ENCODE measurements at regions not wholly inside any gene's neighbourhood (a gene's known extent, or its start where the extent isn't known, plus 50 kb on each side); places are given as distances from the start of the nearest gene placed in this dataset.

DNA sequence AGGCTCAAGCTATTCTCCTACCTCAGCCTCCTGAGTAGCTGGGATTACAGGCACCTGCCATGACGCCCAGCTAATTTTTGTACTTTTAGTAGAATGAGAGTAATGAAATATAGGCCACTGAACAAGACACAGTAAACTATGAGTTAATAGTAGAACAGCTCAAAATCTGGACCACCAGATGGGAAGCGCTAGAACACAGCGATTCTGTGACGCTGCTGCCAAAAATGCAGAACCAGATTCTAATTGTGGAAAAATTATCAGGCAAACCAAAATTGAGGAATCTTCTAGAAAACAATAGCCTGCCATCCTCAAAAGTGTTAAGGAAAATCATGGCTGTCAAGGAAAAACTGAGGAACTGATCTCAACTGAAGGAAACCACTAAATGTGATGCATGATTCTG is 111.4 kb upstream of the TIAM1 start:
- no peak overlapping the region for H3K4me3 ChIP-seq
- ChIA-PET POLR2A (no interaction called here), CTCF (ENCODE audit: low intra/inter-chr PET ratio) (no interaction called here)
- no peaks in the 10 kb centered on the region for H3K79me2 ChIP-seq (ENCODE audit: control insufficient read depth, insufficient read depth, low read length)
- intact Hi-C loops (cut with micrococcal nuclease), result loop anchor here (5.0 kb wide), 1 partner anchor 127 kb away; no protein-coding TSS in a partner anchor
- H3K9me1 ChIP-seq (ENCODE audit: control insufficient read depth, insufficient read depth, low read length), result peaks cover 4% of the 10 kb centered on the region
- DNase-seq (ENCODE audit: extremely low read depth in 1 of 4, low spot score in 3 of 4), result no peak
- no peaks in the 10 kb centered on the region for H3K9me3 ChIP-seq (replicated peaks; ENCODE audit: control insufficient read depth, insufficient read depth, low read depth, low read length)
- BruUV-seq (replicated peaks), result no TSS peak
- H3K4me2 ChIP-seq (ENCODE audit: insufficient read depth, low read length), result no peak overlapping the region
- ATAC-seq, result no peak
- no peaks in the 10 kb centered on the region for H3K4me1 ChIP-seq (replicated peaks in 1 of 2; ENCODE audit: control insufficient read depth in 2 of 2, insufficient read depth in 2 of 2, low read length in 2 of 2)
- TF ChIP-seq POLR2AphosphoS5 (IDR thresholded peaks at IDR 0.05; ENCODE audit: control insufficient read depth, insufficient read depth, low read depth, low read length) (no peak), ZNF174 (CRISPR knock-in tag; IDR thresholded peaks at IDR 0.05) (no peak), ESRRA (IDR thresholded peaks at IDR 0.05; ENCODE audit: borderline replicate concordance, low read depth) (no peak), MCM2 (IDR thresholded peaks at IDR 0.05; ENCODE audit: low read depth) (no peak), CHD4 (IDR thresholded peaks at IDR 0.05; ENCODE audit: insufficient read depth, insufficient replicate concordance, low read depth, low read length, poor library complexity, severe bottlenecking) (no peak), E2F3 (CRISPR knock-in tag; IDR thresholded peaks at IDR 0.05) (no peak)
- FAIRE-seq, result no peak
- no peak overlapping the region for H3K27ac ChIP-seq (ENCODE audit: extremely low read depth, low read depth, low read length)
- WGBS (ENCODE audit: insufficient coverage, low coverage, missing lambda C conversion rate), result 2% methylated on average over 4 of the region's 4 CpGs
- no peaks in the 10 kb centered on the region for H3K36me3 ChIP-seq (ENCODE audit: control insufficient read depth, insufficient read depth, low read length)
- no peaks in the 10 kb centered on the region; the same call in 1 of the 2 replicates for H4K20me1 ChIP-seq (replicated peaks; ENCODE audit: control insufficient read depth, insufficient read depth, low read length)
- no peak overlapping the region for H3K9ac ChIP-seq (ENCODE audit: insufficient read depth in 1 of 2, low read depth in 2 of 2, low read length in 2 of 2)
- H3K27me3 ChIP-seq (ENCODE audit: control insufficient read depth in 2 of 2, insufficient read depth in 2 of 2, low read length in 2 of 2), result peaks cover 6 to 15% of the 10 kb centered on the region in 2 experiments; a peak in 3 of 5 replicates
- in situ Hi-C loops (cut with MboI), result no loop called here
- no peak overlapping the region for H2AFZ ChIP-seq (ENCODE audit: low read depth, low read length)

DNA sequence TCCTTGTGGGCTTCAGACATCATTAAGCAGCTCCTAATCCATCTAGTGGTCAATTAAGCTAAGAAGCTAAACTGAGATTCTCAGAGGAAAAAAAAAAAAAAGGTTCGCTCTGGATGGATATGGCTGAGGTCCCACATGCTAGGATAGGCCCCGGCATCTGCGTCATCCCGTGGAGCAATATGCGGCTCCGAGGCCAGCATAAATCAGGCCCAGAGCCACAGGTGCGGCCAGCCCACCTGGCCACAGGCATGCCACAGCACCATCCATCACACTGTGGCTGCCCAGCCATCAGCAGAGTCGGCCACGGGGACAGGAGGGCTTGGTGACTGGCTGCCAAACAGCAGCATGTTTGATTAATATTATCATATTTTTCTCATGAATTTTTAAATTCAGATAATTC is 106.9 kb upstream of the TIAM1 start:
- in situ Hi-C loops (cut with MboI), result no loop called here
- FAIRE-seq, result no peak
- peaks cover 4 to 10% of the 10 kb centered on the region in 2 experiments; a peak in 2 of 5 replicates for H3K27me3 ChIP-seq (ENCODE audit: control insufficient read depth in 2 of 2, insufficient read depth in 2 of 2, low read length in 2 of 2)
- 0% methylated on average over 9 of the region's 9 CpGs for WGBS (ENCODE audit: insufficient coverage, low coverage, missing lambda C conversion rate)
- H4K20me1 ChIP-seq (replicated peaks; ENCODE audit: control insufficient read depth, insufficient read depth, low read length), result no peaks in the 10 kb centered on the region
- no peak overlapping the region for H3K27ac ChIP-seq (ENCODE audit: extremely low read depth, low read depth, low read length)
- H3K9me1 ChIP-seq (ENCODE audit: control insufficient read depth, insufficient read depth, low read length), result peaks cover 4% of the 10 kb centered on the region
- CTCF ChIA-PET (ENCODE audit: low intra/inter-chr PET ratio), result no interaction called here
- H3K9me3 ChIP-seq (replicated peaks; ENCODE audit: control insufficient read depth, insufficient read depth, low read depth, low read length), result no peaks in the 10 kb centered on the region
- H3K9ac ChIP-seq (ENCODE audit: insufficient read depth in 1 of 2, low read depth in 2 of 2, low read length in 2 of 2), result no peak overlapping the region
- H2AFZ ChIP-seq (ENCODE audit: low read depth, low read length), result no peak overlapping the region
- H3K4me3 ChIP-seq, result no peak overlapping the region
- DNase-seq (ENCODE audit: extremely low read depth in 1 of 4, low spot score in 3 of 4), result no peak
- POLR2A ChIA-PET, result no interaction called here
- no peaks in the 10 kb centered on the region for H3K79me2 ChIP-seq (ENCODE audit: control insufficient read depth, insufficient read depth, low read length)
- no peak for ATAC-seq
- intact Hi-C loops (cut with micrococcal nuclease), result no loop called here
- BruUV-seq (replicated peaks), result no TSS peak
- no peaks in the 10 kb centered on the region for H3K4me1 ChIP-seq (replicated peaks in 1 of 2; ENCODE audit: control insufficient read depth in 2 of 2, insufficient read depth in 2 of 2, low read length in 2 of 2)
- H3K36me3 ChIP-seq (ENCODE audit: control insufficient read depth, insufficient read depth, low read length), result no peaks in the 10 kb centered on the region
- no peak overlapping the region for H3K4me2 ChIP-seq (ENCODE audit: insufficient read depth, low read length)
- no peak for TF ChIP-seq ZNF239 (CRISPR knock-in tag; IDR thresholded peaks at IDR 0.05)
- TF ChIP-seq CBX5 (IDR thresholded peaks at IDR 0.05; ENCODE audit: borderline replicate concordance, low read depth), result no peak
- no peak for TF ChIP-seq ZNF282 (CRISPR knock-in tag; IDR thresholded peaks at IDR 0.05)
- TF ChIP-seq, protein P1, sequence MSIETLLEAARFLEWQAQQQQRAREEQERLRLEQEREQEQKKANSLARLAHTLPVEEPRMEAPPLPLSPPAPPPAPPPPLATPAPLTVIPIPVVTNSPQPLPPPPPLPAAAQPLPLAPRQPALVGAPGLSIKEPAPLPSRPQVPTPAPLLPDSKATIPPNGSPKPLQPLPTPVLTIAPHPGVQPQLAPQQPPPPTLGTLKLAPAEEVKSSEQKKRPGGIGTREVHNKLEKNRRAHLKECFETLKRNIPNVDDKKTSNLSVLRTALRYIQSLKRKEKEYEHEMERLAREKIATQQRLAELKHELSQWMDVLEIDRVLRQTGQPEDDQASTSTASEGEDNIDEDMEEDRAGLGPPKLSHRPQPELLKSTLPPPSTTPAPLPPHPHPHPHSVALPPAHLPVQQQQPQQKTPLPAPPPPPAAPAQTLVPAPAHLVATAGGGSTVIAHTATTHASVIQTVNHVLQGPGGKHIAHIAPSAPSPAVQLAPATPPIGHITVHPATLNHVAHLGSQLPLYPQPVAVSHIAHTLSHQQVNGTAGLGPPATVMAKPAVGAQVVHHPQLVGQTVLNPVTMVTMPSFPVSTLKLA (conservative IDR thresholded peaks at IDR 0.05), result no peak
- no peak for TF ChIP-seq ZNF764 (CRISPR knock-in tag; IDR thresholded peaks at IDR 0.05; ENCODE audit: low read depth)
- TF ChIP-seq, protein P2, sequence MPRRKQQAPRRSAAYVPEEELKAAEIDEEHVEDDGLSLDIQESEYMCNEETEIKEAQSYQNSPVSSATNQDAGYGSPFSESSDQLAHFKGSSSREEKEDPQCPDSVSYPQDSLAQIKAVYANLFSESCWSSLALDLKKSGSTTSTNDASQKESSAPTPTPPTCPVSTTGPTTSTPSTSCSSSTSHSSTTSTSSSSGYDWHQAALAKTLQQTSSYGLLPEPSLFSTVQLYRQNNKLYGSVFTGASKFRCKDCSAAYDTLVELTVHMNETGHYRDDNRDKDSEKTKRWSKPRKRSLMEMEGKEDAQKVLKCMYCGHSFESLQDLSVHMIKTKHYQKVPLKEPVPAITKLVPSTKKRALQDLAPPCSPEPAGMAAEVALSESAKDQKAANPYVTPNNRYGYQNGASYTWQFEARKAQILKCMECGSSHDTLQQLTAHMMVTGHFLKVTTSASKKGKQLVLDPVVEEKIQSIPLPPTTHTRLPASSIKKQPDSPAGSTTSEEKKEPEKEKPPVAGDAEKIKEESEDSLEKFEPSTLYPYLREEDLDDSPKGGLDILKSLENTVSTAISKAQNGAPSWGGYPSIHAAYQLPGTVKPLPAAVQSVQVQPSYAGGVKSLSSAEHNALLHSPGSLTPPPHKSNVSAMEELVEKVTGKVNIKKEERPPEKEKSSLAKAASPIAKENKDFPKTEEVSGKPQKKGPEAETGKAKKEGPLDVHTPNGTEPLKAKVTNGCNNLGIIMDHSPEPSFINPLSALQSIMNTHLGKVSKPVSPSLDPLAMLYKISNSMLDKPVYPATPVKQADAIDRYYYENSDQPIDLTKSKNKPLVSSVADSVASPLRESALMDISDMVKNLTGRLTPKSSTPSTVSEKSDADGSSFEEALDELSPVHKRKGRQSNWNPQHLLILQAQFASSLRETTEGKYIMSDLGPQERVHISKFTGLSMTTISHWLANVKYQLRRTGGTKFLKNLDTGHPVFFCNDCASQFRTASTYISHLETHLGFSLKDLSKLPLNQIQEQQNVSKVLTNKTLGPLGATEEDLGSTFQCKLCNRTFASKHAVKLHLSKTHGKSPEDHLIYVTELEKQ (CRISPR knock-in tag; IDR thresholded peaks at IDR 0.05), result no peak
- no peak for TF ChIP-seq SPI1 (IDR thresholded peaks at IDR 0.05; ENCODE audit: borderline replicate concordance, low read depth, low read length)
